ENCODE measurements at regions not wholly inside any gene's neighbourhood (a gene's known extent, or its start where the extent isn't known, plus 50 kb on each side); places are given as distances from the start of the nearest gene placed in this dataset.

GRCh38 chr11:91691872-91692271, 532.7 kb upstream of the FAT3 start:
- intact Hi-C loops (cut with micrococcal nuclease; ENCODE audit: unreplicated experiment): no loop called here
- Histone ChIP-seq H3K4me1 (ENCODE audit: insufficient read depth, low read length, poor library complexity, severe bottlenecking) (no peaks in the 10 kb centered on the region), H3K9me3 (ENCODE audit: low read depth, low read length, poor library complexity, severe bottlenecking) (no peaks in the 10 kb centered on the region), H3K27me3 (replicated peaks; ENCODE audit: insufficient read depth, low read depth, low read length, poor library complexity) (no peaks in the 10 kb centered on the region), H3K36me3 (ENCODE audit: insufficient read depth, low read length, poor library complexity, severe bottlenecking) (no peaks in the 10 kb centered on the region), H3K4me3 (ENCODE audit: low read depth, low read length, poor library complexity, severe bottlenecking) (no peak overlapping the region), H3K27ac (ENCODE audit: low read depth, low read length, poor library complexity, severe bottlenecking) (no peak overlapping the region)
- ChIA-PET POLR2A (ENCODE audit: low non-redundant PET) (no interaction called here), CTCF (no interaction called here)
- no peak for DNase-seq (ENCODE audit: low spot score)
- no TSS peak for BruUV-seq (replicated peaks)
- no peak for TF ChIP-seq EZH2 (IDR thresholded peaks at IDR 0.05; ENCODE audit: borderline replicate concordance, low read depth, low read length, poor library complexity, severe bottlenecking)

- Histone ChIP-seq H3K27me3 (replicated peaks; ENCODE audit: insufficient read depth, low read depth, low read length, poor library complexity) (no peaks in the 10 kb centered on the region), H3K4me1 (ENCODE audit: insufficient read depth, low read length, poor library complexity, severe bottlenecking) (no peaks in the 10 kb centered on the region), H3K36me3 (ENCODE audit: insufficient read depth, low read length, poor library complexity, severe bottlenecking) (no peaks in the 10 kb centered on the region), H3K4me3 (ENCODE audit: low read depth, low read length, poor library complexity, severe bottlenecking) (no peak overlapping the region), H3K27ac (ENCODE audit: low read depth, low read length, poor library complexity, severe bottlenecking) (no peak overlapping the region), H3K9me3 (ENCODE audit: low read depth, low read length, poor library complexity, severe bottlenecking) (no peaks in the 10 kb centered on the region)
- BruUV-seq (replicated peaks): no TSS peak
- TF ChIP-seq EZH2 (IDR thresholded peaks at IDR 0.05; ENCODE audit: borderline replicate concordance, low read depth, low read length, poor library complexity, severe bottlenecking): no peak
- TF ChIP-seq CTCF (conservative IDR thresholded peaks at IDR 0.05; ENCODE audit: low read depth, low read length): no peak
- POLR2A ChIA-PET (ENCODE audit: low non-redundant PET): no interaction called here
- DNase-seq (ENCODE audit: low spot score): no peak
- intact Hi-C loops (cut with micrococcal nuclease; ENCODE audit: unreplicated experiment): no loop called here
- CTCF ChIA-PET: no interaction called here
These were observed 535.9 kb upstream of the FAT3 start for GRCh38 chr11:91688672-91689071.

DNA sequence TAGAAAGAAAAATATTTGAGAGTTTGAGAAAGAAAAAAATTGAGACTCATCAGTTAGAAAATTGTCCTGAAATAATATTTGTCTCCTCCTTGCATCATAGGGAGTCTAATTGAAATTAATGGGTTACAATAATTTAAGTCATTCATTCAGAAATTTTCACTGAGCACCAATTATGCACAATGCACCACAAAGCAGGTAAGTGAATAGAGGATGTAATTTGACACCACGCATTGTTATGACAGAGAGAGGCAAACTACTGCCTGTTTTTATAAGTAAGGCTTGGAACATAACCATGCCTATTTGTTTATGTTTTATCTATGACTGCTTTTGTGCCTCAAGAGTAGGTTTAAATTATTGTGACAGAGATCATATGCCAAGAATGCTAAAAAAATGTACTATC, 537.9 kb upstream of the FAT3 start:
- no peak for DNase-seq (ENCODE audit: low spot score)
- intact Hi-C loops (cut with micrococcal nuclease; ENCODE audit: unreplicated experiment): no loop called here
- no TSS peak for BruUV-seq (replicated peaks)
- H3K27me3 ChIP-seq (replicated peaks; ENCODE audit: insufficient read depth, low read depth, low read length, poor library complexity): no peaks in the 10 kb centered on the region
- CTCF ChIA-PET: no interaction called here
- H3K27ac ChIP-seq (ENCODE audit: low read depth, low read length, poor library complexity, severe bottlenecking): no peak overlapping the region
- TF ChIP-seq CTCF (conservative IDR thresholded peaks at IDR 0.05; ENCODE audit: low read depth, low read length) (no peak), EZH2 (IDR thresholded peaks at IDR 0.05; ENCODE audit: borderline replicate concordance, low read depth, low read length, poor library complexity, severe bottlenecking) (no peak)
- H3K4me1 ChIP-seq (ENCODE audit: insufficient read depth, low read length, poor library complexity, severe bottlenecking): no peaks in the 10 kb centered on the region
- H3K4me3 ChIP-seq (ENCODE audit: low read depth, low read length, poor library complexity, severe bottlenecking): no peak overlapping the region
- no peaks in the 10 kb centered on the region for H3K9me3 ChIP-seq (ENCODE audit: low read depth, low read length, poor library complexity, severe bottlenecking)
- POLR2A ChIA-PET (ENCODE audit: low non-redundant PET): interaction anchor here (0.6 kb wide), 1 partner anchor 183 kb away, joined by 6 read pairs; no protein-coding TSS in a partner anchor
- H3K36me3 ChIP-seq (ENCODE audit: insufficient read depth, low read length, poor library complexity, severe bottlenecking): no peaks in the 10 kb centered on the region

DNA sequence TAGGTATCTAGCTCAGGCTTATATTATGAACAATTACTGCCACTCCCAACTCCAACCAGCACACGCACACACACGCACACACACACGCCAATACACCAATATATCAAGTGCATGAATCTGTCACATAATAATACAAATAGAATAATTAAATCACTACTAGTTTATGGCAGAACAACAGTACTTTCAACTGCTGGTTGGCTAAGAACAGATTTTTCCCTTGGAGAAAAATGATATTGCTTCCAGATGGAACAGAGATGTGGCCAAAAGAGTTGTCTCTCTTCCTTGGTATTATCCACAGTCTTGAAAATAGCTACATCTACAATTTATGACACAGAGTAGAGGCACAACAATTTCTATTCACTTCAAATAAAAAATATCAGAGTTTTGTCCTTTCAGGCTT, 538.3 kb upstream of the FAT3 start:
- no peaks in the 10 kb centered on the region for H3K4me1 ChIP-seq (ENCODE audit: insufficient read depth, low read length, poor library complexity, severe bottlenecking)

More for the DNA sequence above, 538.3 kb upstream of the FAT3 start:
- Histone ChIP-seq H3K9me3 (ENCODE audit: low read depth, low read length, poor library complexity, severe bottlenecking) (no peaks in the 10 kb centered on the region), H3K36me3 (ENCODE audit: insufficient read depth, low read length, poor library complexity, severe bottlenecking) (no peaks in the 10 kb centered on the region), H3K27me3 (replicated peaks; ENCODE audit: insufficient read depth, low read depth, low read length, poor library complexity) (no peaks in the 10 kb centered on the region), H3K27ac (ENCODE audit: low read depth, low read length, poor library complexity, severe bottlenecking) (no peak overlapping the region), H3K4me3 (ENCODE audit: low read depth, low read length, poor library complexity, severe bottlenecking) (no peak overlapping the region)
- POLR2A ChIA-PET (ENCODE audit: low non-redundant PET): interaction anchor here (0.6 kb wide), 1 partner anchor 184 kb away, joined by 6 read pairs; no protein-coding TSS in a partner anchor
- CTCF ChIA-PET: no interaction called here
- TF ChIP-seq CTCF (conservative IDR thresholded peaks at IDR 0.05; ENCODE audit: low read depth, low read length): no peak
- no peak for TF ChIP-seq EZH2 (IDR thresholded peaks at IDR 0.05; ENCODE audit: borderline replicate concordance, low read depth, low read length, poor library complexity, severe bottlenecking)
- intact Hi-C loops (cut with micrococcal nuclease; ENCODE audit: unreplicated experiment): no loop called here
- no TSS peak for BruUV-seq (replicated peaks)
- no peak for DNase-seq (ENCODE audit: low spot score)
